Right atrium auricular region (tissue), 2 donors: ENCODE measurements at regions not wholly inside any gene's neighbourhood (a gene's known extent, or its start where the extent isn't known, plus 50 kb on each side); places are given as distances from the start of the nearest gene placed in this dataset.
"Not testable (repeated sequence)": the region's sequence is repeated elsewhere in the genome, so short reads cannot be mapped to it uniquely, and the experiment has no call there.

Experiments used
- DNase-seq: peaks from one replicate; pipeline ENCODE4 v3.0.0-alpha.2; 2019; ENCODE audit warnings: low spot score
- H3K27ac ChIP-seq, 2 donors: fragments of 200-600 bp; sonication (generic); 1 replicate in 1 of 2; 2 replicates in 1 of 2; pipeline ENCODE4 v1.5.1; 2016 to 2019
- H3K27me3 ChIP-seq, 2 donors: fragments of 200-600 bp; sonication (generic); one replicate each; pipeline versions ENCODE4 v1.5.1 to v1.6.0; 2017 to 2019
- H3K36me3 ChIP-seq: fragments of 200-600 bp; sonication (generic); one replicate; pipeline ENCODE4 v1.5.1; 2016
- H3K4me1 ChIP-seq, 2 donors: fragments of 200-600 bp; sonication (generic); one replicate each; pipeline versions ENCODE4 v1.5.1 to v1.6.0; 2017 to 2019
- H3K4me3 ChIP-seq, 2 donors: fragments of 200-600 bp; sonication (generic); 1 replicate in 1 of 2; 2 replicates in 1 of 2; pipeline ENCODE4 v1.5.1; 2017 to 2019; ENCODE audit warnings: mild to moderate bottlenecking in 1 of 2, moderate library complexity in 1 of 2
- H3K9me3 ChIP-seq, 2 donors: fragments of 200-600 bp; sonication (generic); one replicate each; pipeline ENCODE4 v1.5.1; 2019
- TF ChIP-seq, protein P1 (sequence below), 2 donors: fragments of 200-600 bp; sonication (generic); IDR thresholded peaks; one replicate each; pipeline ENCODE4 v1.5.1; 2019; ENCODE audit warnings: antibody characterized with exemption in 2 of 2

DNA sequence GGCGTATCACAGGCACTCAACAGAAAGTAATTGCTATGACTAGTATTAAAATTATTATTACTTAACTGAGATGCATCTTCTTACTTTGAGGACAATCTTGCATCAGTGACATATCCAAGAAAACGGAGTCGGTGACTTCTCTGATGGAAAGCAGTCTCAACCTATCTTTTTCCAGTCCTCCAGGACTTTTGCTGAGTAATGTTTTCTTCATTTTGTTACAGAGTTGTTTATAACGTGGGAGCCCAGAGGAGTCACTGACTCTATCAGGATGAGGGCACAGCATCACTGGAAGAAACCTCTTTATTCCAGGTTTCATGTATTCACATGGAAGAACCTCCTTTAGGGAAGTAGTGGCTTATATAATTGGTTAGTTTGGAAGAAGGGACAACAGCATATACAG, 51.5 kb upstream of the MELK start:
- no peaks in the 10 kb centered on the region for H3K27me3 ChIP-seq
- TF ChIP-seq, protein P1, sequence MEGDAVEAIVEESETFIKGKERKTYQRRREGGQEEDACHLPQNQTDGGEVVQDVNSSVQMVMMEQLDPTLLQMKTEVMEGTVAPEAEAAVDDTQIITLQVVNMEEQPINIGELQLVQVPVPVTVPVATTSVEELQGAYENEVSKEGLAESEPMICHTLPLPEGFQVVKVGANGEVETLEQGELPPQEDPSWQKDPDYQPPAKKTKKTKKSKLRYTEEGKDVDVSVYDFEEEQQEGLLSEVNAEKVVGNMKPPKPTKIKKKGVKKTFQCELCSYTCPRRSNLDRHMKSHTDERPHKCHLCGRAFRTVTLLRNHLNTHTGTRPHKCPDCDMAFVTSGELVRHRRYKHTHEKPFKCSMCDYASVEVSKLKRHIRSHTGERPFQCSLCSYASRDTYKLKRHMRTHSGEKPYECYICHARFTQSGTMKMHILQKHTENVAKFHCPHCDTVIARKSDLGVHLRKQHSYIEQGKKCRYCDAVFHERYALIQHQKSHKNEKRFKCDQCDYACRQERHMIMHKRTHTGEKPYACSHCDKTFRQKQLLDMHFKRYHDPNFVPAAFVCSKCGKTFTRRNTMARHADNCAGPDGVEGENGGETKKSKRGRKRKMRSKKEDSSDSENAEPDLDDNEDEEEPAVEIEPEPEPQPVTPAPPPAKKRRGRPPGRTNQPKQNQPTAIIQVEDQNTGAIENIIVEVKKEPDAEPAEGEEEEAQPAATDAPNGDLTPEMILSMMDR (IDR thresholded peaks at IDR 0.05), result no peak
- H3K36me3 ChIP-seq, result no peaks in the 10 kb centered on the region
- H3K4me1 ChIP-seq, result no peaks in the 10 kb centered on the region
- H3K4me3 ChIP-seq, result no peak overlapping the region
- no peaks in the 10 kb centered on the region for H3K9me3 ChIP-seq
- no peak overlapping the region for H3K27ac ChIP-seq
- no peak for DNase-seq

DNA sequence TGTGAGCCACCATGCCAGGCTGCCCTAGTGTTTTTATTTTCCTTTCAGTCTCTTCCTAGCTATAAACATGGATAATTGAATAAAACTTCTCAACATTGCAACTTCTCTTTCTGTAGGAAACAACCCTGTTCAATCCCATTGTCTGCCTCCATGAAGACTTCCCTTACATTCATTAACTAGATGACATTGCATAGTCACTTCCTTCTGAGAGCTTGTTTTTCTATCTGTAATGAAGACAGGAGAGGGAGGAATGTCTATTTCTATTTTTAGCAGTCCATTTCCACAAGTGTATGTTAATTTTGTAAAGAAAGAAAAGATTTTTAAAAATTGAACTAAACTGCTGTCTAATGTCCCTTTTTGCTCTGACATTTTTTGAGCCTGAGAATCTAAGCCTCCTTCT, 55.6 kb upstream of the MELK start:
- TF ChIP-seq, protein P1 (IDR thresholded peaks at IDR 0.05), result no peak
- DNase-seq, result no peak
- H3K36me3 ChIP-seq, result no peaks in the 10 kb centered on the region
- no peak overlapping the region for H3K4me3 ChIP-seq
- H3K9me3 ChIP-seq, result no peaks in the 10 kb centered on the region
- H3K27ac ChIP-seq, result no peak overlapping the region
- no peaks in the 10 kb centered on the region for H3K4me1 ChIP-seq
- no peaks in the 10 kb centered on the region for H3K27me3 ChIP-seq

DNA sequence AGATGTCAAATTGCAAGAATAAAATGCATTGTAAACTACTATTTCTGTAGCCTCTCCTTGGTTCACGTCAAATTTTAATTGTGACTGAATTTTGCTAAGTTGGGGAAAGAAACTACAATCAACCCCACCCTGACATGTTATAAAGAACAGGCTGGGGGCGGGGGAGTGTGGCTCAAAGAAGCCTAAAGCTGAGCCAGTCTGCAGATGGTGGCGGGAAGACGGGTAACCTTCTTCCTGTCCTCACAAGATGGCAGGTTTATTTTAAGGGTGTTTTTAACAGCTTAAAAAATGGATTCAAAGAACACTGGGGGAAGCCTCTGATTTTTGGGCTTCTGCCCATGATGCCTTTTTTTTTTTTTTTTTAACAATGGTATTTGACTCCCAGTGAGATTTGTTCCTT, 68.5 kb upstream of the MELK start:
- no peaks in the 10 kb centered on the region for H3K4me1 ChIP-seq
- no peaks in the 10 kb centered on the region for H3K27me3 ChIP-seq
- DNase-seq, result no peak
- H3K9me3 ChIP-seq, result no peaks in the 10 kb centered on the region
- no peak overlapping the region for H3K4me3 ChIP-seq
- H3K36me3 ChIP-seq, result no peaks in the 10 kb centered on the region
- H3K27ac ChIP-seq, result no peak overlapping the region
- TF ChIP-seq, protein P1 (IDR thresholded peaks at IDR 0.05), result no peak

DNA sequence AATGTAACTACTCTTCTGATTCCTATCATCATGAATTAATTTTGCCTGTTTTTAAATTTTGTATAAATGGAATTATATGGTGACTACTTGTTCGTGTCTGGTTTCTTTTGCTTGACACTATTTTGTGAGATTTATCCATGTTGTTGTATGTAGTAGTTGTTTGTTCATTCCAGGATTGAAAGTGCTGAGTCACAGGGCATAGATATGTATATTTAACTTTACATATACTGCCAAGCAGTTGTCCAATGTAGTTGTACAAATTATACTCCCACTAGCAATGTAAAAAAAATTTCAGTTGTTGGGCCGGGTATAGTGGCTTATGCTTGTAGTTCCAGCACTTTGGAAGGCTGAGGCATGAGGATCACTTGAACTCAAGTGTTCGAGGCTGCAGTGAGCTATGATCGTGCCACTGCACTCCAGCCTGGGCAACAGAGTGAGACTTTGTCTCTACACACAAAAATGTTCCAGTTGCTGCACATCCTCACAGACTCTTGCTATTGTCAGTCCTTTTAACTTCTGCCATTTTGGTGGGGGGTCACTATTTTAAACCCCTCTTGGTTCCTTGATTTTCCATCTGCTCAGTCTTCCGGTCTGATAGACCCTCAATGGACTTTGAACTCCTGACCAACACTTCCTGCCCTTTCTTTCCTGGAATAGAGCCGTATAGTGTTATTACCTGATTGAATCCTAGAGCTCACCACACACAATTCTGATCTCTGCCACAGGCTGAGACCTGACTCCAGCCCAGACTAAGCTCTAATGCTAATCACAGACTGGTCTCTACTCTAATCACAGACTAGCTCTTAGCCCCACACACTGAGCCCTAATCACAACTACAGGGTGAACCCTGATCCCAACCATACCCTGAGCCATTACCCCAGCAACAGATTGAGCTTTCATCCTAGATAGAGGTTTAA, 69.3 kb upstream of the MELK start:
- no peaks in the 10 kb centered on the region for H3K36me3 ChIP-seq
- H3K27me3 ChIP-seq, result no peaks in the 10 kb centered on the region
- TF ChIP-seq, protein P1 (IDR thresholded peaks at IDR 0.05), result no peak
- H3K4me3 ChIP-seq, result no peak overlapping the region
- H3K4me1 ChIP-seq, result no peaks in the 10 kb centered on the region
- DNase-seq, result no peak
- no peaks in the 10 kb centered on the region for H3K9me3 ChIP-seq
- no peak overlapping the region for H3K27ac ChIP-seq

DNA sequence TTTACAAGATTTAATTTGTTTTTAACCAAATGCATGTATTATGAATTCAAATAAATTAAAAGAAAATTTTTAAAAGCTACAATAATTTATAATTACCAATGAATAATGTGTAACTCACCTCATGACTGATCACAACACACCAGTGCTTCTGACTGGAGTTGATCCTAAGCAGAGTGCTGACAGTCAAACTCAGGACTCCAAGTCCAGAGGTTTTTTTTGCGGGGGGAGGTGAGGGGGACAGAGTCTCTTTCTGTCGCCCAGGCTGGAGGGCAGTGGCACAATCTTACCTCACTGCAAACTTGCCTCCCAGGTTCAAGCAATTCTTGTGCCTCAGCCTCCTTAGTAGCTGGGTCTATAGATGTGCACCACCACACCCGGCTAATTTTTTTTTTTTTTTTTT, 71.0 kb upstream of the MELK start:
- Histone ChIP-seq H3K27ac (no peak overlapping the region), H3K4me3 (no peak overlapping the region), H3K4me1 (no peaks in the 10 kb centered on the region), H3K27me3 (no peaks in the 10 kb centered on the region), H3K9me3 (no peaks in the 10 kb centered on the region), H3K36me3 (no peaks in the 10 kb centered on the region)
- TF ChIP-seq, protein P1 (IDR thresholded peaks at IDR 0.05), result no peak
- DNase-seq, result no peak

DNA sequence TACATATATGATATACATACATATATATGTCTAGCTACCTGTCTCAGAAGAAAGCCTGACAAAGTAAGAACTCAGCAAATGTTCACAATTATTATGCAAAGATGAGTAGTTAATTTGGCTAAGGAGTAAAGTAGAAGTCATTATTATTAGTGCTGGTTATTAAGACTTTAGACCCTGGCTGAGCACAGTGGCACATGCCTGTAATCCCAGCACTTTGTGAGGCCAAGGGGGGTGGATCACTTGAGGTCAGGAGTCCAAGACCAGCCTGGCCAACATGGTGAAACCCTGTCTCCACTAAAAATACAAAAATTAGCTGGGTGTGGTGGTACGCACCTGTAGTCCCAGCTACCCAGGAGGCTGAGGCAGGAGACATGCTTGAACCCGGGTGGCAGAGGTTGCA, 71.8 kb upstream of the MELK start:
- not testable (repeated sequence) for H3K4me3 ChIP-seq, H3K36me3 ChIP-seq, H3K27ac ChIP-seq, DNase-seq, H3K9me3 ChIP-seq, H3K27me3 ChIP-seq, H3K4me1 ChIP-seq
